ENCODE measurements at regions not wholly inside any gene's neighbourhood (a gene's known extent, or its start where the extent isn't known, plus 50 kb on each side); places are given as distances from the start of the nearest gene placed in this dataset.

GRCh38 chr6:144834426-144835038 is 549.4 kb downstream of the UTRN start:
- no peak for TF ChIP-seq POLR2A (IDR thresholded peaks at IDR 0.05)
- TF ChIP-seq, protein P1, sequence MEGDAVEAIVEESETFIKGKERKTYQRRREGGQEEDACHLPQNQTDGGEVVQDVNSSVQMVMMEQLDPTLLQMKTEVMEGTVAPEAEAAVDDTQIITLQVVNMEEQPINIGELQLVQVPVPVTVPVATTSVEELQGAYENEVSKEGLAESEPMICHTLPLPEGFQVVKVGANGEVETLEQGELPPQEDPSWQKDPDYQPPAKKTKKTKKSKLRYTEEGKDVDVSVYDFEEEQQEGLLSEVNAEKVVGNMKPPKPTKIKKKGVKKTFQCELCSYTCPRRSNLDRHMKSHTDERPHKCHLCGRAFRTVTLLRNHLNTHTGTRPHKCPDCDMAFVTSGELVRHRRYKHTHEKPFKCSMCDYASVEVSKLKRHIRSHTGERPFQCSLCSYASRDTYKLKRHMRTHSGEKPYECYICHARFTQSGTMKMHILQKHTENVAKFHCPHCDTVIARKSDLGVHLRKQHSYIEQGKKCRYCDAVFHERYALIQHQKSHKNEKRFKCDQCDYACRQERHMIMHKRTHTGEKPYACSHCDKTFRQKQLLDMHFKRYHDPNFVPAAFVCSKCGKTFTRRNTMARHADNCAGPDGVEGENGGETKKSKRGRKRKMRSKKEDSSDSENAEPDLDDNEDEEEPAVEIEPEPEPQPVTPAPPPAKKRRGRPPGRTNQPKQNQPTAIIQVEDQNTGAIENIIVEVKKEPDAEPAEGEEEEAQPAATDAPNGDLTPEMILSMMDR (IDR thresholded peaks at IDR 0.05): no peak
